Esophagus squamous epithelium (tissue), 4 donors: ENCODE measurements at regions not wholly inside any gene's neighbourhood (a gene's known extent, or its start where the extent isn't known, plus 50 kb on each side); places are given as distances from the start of the nearest gene placed in this dataset.

Experiments
- CTCF ChIP-seq, 6 experiments: fragments of 450-650 bp in 4 of 6; fragments of 200-600 bp in 2 of 6; sonication (generic) in 2 of 6; IDR thresholded peaks; one replicate each; pipeline ENCODE4 v1.5.1; 2016 to 2019; ENCODE audit warnings: antibody characterized with exemption in 6 of 6, mild to moderate bottlenecking in 4 of 6, moderate library complexity in 4 of 6
- POLR2A ChIP-seq, 4 donors: fragments of 450-650 bp; IDR thresholded peaks; one replicate each; pipeline ENCODE4 v1.6.1; 2017; ENCODE audit warnings: antibody characterized with exemption in 4 of 4, mild to moderate bottlenecking in 4 of 4, moderate library complexity in 3 of 4

GRCh38 chr5:121055586-121055985 lies 591.5 kb downstream of the PRR16 start:
- TF ChIP-seq CTCF (IDR thresholded peaks at IDR 0.05) (no peak), POLR2A (IDR thresholded peaks at IDR 0.05) (no peak)
